NCI-H82 treated with DMSO at 0.1 percent for 48 hours (cell line): ENCODE measurements at regions not wholly inside any gene's neighbourhood (a gene's known extent, or its start where the extent isn't known, plus 50 kb on each side); places are given as distances from the start of the nearest gene placed in this dataset.
"Not testable (repeated sequence)": the region's sequence is repeated elsewhere in the genome, so short reads cannot be mapped to it uniquely, and the experiment has no call there.

ENCODE experiments used
- DNase-seq: peaks from one replicate; lab custom pipeline; 2025; ENCODE audit not compliant: unreplicated experiment; lab: John Stamatoyannopoulos, UW

DNA sequence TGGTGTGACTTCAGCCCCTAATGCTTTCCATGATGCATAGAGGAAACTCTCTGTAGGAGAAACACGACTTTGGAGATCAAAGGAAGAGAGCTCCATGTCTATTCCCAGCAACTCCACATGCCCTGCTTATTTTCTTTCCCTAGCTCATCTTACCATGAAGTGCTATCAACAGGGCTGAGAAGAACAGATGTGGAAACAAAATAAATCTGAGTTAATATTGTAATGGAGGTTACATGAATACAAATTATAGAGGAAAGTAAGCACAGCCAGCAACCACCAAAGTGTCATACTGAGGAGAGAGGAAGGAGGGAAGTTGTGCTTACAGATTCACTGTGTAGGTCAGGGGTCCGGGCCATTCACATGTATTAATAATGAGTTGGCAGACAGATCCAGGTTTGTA, 157.5 kb downstream of the RFPL4B start:
- DNase-seq: no peak

DNA sequence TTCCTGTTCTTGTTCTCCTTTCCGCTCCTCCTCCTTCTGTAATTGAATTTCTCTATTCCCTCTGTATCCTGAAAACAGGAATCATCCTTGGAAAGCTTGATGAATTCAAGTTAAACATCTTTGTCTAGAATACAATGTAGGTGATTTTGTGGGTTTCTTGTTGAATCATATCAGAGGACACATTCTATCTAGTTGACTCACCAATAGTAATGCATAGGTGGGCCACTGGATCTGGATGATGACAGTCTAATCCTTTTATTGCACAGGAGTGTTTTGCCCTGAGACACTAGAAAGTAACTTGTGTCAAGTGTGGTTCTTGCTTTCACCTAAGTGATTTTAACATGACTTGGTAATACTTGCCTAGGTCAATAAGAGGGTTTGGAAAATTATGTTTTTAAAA, 164.3 kb downstream of the RFPL4B start:
- DNase-seq: no peak

DNA sequence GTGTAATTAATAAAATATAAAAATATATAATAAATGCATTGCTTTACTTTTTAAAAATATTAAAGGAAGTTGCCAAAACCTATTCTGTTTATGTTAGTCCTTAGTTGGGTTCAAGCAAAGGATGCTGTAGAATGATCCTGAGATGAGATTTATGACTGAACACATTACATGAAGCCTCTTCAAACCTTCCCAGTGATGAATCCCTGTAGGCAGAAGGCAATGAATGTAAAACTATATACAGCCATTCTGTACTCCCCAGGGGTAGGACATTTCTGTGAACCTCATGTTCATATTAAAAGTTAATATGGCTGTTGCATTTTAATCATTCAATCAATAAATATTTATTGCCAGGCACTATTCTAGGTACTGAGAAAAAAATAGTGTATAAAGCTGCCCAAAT, 166.0 kb downstream of the RFPL4B start:
- DNase-seq: no peak

DNA sequence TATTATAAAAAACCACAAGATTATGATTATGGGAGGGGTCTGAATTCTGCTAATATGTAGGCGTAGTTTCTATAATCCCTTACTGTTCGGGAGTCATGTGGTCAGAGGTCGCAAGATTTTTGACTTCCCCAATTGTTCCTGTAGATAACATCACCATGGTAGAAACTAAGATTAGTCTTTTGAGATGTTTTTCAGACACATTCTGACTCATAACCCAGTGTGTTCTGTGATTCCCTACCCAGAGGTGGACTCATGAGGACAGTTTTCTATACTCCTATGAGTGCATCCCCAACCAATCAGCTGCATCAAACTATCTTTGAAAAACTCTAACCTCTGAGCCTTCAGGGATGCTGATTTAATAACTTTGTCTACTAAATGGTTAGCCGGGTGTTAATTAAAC, 175.5 kb downstream of the RFPL4B start:
- DNase-seq: no peak

DNA sequence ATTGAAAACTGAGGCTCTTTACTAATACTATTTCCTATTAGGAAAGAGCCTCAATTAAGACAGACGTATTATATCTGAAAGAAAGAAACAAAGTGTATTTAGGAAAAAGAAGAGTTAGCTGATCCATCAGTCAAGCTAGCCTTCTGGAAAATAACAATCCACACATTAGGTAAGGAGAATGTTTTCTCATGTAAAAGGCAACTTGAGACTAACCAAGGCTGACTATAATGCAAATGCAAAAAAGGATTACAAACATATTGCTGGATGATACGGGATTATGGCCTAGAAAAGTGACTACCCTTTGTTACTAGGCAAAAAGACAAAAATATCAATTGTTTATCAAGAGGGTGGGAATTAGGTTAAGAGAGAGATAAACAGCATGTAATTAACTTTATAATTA, 176.9 kb downstream of the RFPL4B start:
- DNase-seq: no peak

DNA sequence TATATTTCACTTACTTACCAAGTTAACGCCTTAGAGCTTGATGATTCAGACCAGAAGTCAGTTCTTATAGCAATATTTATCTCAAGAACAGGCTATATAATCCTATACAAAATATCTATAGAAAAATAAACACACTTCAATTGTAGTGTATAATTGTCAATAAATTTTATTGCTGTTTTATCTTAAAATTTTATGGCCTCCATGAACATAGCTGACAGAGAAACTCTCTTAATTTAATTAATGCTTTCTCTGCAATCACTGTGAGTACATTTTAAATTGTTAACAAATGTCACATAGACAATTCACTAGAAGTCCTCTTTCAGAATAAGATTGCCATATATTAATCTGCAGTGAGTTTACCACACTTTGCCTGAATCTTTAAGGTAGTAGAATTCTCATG, 178.6 kb downstream of the RFPL4B start:
- DNase-seq: no peak

DNA sequence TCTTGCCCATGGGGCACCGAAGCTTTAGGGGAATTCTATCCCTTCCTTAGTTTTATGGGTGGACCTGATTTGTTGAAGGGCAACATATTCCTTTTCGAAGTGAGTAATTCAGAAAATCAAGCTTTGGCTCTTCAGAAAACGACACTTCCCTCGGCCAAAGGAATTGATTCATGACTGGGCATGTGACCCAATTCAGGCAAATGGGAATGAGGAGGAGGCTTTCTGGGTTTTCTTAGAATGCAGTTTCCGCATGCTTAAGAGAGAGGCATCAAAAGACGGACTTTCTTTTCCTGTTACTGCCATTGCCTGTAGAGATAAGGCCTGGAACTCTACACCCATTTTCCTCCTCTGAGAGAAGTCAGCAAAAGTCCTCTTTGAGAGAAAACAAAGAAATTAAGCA, 179.5 kb downstream of the RFPL4B start:
- no peak for DNase-seq

DNA sequence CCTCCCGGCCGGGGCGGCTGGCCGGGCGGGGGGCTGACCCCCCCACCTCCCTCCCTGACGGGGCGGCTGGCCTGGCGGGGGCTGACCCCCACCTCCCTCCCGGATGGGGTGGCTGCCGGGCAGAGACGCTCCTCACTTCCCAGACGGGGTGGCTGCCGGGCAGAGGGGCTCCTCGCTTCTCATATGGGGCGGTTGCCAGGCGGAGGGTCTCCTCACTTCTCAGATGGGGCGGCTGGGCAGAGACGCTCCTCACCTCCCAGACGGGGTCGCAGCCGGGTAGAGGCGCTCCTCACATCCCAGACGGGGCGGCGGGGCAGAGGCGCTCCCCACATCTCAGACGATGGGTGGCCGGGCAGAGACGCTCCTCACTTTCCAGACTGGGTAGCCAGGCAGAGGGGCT, 181.2 kb downstream of the RFPL4B start:
- DNase-seq: not testable (repeated sequence)

DNA sequence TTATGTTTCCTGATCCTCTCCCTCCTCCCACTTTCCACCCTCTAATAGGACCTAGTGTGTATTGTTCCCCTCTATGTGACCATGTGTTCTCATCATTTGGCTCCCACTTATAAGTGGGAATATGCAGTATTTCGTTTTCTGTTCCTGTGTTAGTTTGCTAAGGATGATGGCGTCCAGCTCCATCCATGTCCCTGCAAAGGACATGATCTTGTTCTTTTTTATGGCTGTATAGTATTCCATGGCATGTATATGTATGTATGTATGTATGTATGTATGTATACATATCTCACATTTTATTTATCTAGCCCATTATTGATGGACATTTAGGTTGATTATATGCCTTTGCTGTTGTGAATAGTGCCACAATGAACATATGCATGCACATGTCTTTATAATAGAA, 188.7 kb downstream of the RFPL4B start:
- DNase-seq: no peak

DNA sequence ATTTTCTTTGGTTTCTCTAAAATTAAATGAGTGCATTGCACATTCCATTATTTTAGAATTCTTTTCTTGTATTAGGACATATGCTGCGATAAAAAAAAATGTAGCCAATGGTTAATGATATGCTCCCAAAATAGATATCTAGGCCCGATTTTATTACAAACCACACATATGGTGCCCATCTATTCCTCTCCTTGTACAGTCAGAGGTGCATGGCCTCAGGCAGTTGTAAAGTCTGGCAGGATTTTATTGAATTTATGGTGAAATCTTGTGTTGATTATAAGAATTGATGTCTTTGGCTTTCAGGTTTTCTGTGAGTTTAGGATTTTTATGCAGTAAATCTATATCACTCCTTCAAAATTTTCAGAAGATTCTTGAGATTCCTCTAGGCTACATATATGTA, 192.2 kb downstream of the RFPL4B start:
- DNase-seq: no peak

DNA sequence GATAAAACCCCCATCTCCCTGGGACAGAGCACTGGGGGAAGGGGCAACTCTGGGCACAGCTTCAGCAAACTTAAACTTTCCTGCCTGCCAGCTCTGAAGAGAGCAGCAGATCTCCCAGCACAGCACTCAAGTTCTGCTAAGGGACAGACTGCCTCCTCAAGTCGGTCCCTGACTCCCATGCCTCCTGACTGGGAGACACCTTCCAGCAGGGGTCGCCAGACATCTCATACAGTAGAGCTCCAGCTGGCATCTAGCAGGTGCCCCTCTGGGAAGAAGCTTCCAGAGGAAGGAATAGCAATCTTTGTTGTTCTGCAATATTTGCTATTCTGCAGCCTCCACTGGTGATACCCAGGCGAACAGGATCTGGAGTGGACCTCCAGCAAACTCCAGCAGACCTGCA, 194.7 kb downstream of the RFPL4B start:
- DNase-seq: not testable (repeated sequence)

DNA sequence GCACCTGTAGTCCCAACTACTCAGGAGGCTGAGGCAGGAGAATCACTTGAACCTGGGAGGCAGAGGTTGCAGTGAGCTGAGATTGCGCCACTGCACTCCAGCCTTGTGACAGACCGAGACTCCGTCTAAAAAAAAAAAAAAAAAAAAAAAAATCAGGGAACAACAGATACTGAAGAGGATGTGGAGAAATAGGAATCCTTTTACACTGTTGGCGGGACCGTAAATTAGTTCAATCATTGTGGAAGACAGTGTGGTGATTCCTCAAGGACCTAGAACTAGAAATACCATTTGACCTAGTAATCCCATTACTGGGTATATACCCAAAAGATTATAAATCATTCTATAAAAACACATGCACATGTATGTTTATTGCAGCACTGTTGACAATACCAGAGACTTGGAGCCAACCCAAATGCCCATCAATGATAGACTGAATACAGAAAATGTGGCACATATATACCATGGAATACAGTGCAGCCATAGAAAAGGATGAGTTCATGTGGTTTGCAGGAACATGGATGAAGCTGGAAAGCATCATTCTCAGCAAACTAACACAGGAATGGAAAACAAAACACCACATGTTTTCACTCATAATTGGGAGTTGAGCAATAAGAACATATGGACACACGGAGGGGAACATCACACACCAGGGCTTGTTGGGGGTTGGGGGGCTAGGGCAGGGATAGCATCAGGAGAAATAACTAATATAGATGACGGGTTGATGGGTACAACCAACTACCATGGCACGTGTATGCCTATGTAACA, 200.4 kb downstream of the RFPL4B start:
- not testable (repeated sequence) for DNase-seq

DNA sequence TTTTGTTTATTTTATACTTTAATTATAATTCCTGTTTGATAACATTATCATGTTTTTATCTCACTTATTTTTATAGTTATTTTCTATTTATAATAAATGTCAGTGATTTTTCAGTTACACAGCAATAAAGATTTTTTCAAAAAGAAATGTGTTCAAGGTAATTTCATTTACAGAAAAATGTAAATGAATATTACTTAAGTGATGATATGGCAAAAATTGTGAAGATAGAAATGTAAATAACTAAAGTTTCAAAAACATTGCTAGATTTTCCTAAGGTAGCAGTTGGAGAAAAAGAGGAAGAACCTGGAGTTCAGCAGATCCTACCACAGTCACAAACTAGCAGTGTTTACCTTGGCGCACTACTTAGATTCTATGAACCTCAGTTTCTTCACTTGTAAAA, 202.6 kb downstream of the RFPL4B start:
- no peak for DNase-seq

DNA sequence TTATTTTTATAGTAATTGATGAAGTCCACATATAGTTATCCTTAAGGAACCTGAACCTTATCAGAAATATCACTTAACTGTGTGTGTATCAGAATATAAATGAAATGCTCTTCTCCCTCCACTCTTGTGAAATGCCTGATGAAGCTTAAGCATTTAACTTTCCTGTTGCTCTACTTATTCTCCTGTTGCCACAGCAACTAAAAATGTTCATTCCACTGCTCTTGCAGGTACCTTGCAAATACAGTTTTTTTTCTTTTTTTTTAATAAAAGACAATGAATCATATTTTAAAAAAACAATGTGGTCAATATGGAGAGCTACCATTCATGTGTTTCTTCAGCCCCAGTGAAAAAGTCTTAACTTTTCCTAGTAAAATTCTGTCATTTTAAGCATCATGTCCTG, 210.3 kb downstream of the RFPL4B start:
- DNase-seq: no peak

DNA sequence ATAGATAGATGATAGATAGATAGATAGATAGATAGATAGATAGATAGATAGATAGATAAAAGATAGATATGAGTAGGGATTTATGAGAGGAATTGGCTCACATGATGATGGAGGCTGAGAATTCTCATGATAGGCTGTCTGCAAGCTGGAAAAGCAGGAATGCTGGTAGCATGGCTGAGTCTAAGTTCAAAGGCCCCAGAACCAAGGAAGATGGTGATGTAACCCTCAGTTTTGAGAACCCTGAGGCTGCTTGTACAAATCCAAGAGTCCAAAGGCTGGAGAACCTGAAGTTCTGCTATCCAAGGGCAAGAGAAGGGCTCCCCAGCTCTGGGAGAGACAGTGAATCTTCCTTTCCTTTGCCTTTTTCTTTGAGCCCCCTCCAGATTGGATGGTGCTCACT, 210.8 kb downstream of the RFPL4B start:
- no peak for DNase-seq

DNA sequence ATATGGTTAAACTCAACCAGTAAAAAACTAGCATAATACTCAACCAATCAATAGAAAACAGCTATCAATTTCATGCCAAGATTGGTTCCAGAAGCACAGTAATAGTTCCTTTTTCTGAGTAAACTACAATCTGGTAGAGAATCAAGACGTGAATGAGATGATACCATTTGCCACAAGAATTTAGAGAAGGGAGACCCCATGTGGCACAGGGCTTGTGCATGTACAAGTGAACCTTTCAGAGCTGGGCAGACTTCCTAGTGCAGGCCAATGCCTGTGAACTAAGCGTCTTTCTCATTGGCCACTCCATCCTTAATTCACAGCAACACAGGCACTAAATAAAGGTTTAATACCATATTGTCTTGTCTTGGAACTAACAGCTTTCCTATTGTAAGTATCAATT, 213.5 kb downstream of the RFPL4B start:
- DNase-seq: no peak

DNA sequence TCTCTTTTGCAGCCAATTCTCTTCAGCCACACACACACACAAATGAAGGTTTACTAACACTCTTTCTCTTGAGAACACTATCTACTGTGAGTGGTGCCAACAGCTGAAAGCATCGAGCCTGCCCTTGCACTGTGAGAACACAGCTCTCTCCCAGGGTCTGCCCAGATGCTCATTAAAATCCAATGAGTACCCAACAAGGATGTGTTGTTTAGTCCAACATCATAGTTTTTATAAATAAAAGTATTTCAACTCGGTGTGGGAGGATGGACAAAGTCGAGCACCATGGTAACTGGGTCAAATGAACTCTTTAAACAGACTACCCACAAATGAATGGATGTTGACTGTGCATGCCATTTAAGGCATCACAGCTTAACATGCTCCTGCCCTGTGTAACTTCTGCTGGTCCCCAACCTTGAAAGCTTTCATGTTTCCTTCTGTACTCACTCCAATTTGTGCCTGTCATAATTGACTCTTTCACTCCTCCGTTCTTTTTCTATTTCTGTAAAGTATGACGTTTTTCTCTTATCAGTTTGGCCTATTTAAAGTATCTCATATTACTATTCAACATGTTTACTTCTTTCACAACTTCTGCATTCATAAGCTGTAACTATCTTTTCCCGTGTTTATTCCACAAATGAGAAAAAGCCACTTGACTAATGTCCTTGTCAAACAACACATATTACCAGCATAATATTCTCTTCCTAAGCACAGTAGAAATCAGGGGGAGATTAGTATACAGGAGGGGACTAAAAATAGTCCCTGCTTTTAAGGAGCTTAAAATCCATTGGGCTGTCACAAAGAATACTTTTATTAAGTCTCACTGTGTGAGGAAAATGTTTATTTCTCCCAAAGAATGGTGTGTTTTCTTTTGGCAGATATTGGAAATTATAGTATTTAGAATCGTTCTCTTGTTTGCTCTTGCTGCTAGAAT, 215.4 kb downstream of the RFPL4B start:
- no peak for DNase-seq

DNA sequence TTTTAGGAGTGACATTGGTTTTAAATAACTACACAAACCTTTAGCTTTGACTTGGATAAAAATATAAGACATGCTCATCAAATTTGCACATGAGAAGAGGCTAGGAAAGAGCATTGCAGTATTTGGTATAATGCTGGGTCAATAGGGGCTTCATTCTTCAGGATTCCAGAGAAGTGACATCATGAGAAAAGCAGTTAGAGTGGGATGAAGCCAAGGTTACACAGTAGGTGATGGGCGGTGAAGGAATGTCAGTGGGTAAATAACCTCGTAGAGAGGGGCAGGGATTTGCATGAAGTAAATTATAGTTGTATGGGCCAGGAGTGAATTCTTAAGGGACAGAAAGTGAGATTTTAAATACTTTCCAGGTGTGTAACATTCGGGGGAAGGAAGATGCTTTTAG, 216.2 kb downstream of the RFPL4B start:
- DNase-seq: no peak

DNA sequence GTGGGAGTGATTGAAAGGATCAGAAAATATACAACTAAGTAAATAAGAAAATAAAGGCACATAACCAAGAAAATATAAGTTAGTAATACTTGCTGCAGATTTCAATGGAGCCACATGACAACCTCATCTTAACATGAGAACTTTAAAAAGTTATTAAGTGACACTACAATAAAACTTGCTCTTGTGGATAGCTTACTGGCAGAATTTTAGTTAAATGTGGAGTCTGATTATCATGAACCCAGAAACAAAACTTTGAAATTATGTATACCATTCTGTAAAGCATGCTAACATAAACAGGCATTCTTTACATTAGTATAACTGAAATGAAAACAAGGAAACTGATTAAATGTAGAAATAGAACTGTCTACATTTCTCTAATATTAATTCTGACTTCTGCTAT, 220.9 kb downstream of the RFPL4B start:
- DNase-seq: no peak

DNA sequence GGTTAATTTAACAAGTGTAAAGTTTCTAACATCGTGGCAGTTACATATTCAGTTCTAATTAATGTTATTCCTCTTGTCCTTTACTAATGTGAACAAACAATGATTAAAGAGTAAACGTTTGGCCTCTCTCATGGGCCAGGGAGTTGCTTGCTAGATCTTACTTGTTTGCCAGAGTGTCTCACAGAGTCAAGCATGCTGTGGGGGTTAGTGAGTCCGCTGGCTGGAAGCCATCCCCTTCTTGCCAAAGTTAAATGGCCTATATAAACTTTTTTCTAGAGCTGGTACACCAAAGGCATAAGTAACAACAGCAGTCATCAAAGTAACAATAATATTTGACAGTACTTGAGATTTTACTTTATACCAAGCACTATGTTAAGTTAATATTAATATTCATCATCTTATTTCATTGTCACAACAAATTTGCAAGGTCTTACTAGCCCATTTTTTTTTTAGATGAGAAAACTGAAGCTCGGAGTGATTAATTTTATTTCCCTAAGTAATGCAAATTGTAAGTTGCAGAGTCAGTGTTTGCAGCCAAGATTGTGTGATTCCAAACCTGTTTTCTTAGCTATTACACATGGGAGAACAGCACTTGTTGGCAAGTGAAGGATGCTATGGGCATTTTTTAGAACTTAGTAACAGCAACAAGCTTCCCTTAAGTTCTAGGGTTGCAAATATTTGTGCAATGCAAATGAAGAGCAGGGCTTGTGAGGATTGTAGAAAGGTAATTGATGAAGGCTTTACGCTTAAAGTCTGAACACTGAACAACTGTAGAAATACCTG, 224.5 kb downstream of the RFPL4B start:
- no peak for DNase-seq

DNA sequence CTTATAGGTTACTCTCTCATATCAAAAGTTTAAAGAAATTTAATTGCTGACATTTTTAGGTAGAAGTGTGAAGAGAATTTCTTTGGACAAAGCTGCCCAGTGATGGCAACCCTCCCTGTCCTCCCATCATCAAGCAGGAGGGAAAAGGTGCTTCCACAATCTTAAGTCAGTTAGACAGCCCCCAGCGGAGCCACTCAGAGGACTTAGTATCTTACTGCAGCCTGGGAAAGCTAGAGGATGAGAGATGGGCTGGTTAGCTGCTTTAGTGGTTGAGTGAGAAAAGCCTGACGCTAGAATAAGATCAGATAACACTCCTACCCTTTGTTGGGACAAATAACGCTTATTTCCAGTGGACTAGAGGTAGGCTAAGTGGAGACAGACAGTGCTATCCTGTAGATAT, 227.1 kb downstream of the RFPL4B start:
- DNase-seq: no peak
